ENCODE measurements at regions not wholly inside any gene's neighbourhood (a gene's known extent, or its start where the extent isn't known, plus 50 kb on each side); places are given as distances from the start of the nearest gene placed in this dataset.

DNA sequence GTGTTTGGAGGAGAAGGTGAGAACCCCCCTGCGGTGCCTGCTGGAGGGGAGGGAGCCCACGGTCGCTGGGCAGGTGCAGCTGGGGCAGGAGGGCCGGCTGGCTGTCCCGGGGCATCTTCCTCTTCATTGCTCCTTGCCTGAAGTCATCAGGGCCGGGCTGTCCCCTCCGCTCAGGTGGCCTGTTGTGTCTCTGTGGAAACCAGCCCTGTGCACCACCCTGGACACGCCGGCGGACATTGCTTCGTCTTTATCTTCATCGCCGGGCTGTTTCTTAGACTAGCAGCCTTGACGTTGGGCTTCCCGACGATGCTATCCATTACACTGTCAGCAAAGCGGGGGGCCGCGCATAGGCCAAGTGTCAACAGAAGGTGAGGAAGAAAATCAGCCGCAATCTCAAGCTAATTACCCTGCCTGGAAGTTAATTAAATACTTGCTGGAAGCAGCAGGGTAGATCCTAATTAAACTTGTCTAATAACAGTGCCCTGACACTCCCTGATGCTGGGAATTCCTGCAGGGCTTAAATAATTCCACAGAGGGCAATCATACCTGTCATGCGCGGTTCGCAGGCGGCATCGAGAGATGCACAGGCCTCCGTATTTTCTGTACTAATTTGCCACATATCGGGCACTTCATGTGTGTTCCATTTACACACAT, 111.4 kb upstream of the SOX1 start:
- Mint-ChIP-seq H3K36me3 (no peaks in the 10 kb centered on the region), H3K4me3 (no peak overlapping the region), H3K27me3 (no peaks in the 10 kb centered on the region), H3K9me3 (peaks cover 0 to 7% (median 1%) of the 10 kb centered on the region in 7 donors), H3K27ac (no peak overlapping the region), H3K4me1 (no peaks in the 10 kb centered on the region)
- DNase-seq, result no peak
- H3K4me3 ChIP-seq (ENCODE audit: low read depth, low read length), result no peak overlapping the region
- no peaks in the 10 kb centered on the region for H3K27me3 ChIP-seq (ENCODE audit: control insufficient read depth, insufficient read depth, low read length)
- no peaks in the 10 kb centered on the region for H3K36me3 ChIP-seq (ENCODE audit: control insufficient read depth, insufficient read depth, low read length)
- no peak for ATAC-seq (ENCODE audit: low read depth in 2 of 2)
- H3K9me3 ChIP-seq (ENCODE audit: control insufficient read depth in 2 of 2, low read length in 2 of 2), result no peaks in the 10 kb centered on the region
- no peak overlapping the region for H3K27ac ChIP-seq (ENCODE audit: insufficient read depth, low read length, poor library complexity, severe bottlenecking)
- H3K4me1 ChIP-seq (ENCODE audit: control insufficient read depth, insufficient read depth, low read length, poor library complexity, severe bottlenecking), result no peaks in the 10 kb centered on the region

DNA sequence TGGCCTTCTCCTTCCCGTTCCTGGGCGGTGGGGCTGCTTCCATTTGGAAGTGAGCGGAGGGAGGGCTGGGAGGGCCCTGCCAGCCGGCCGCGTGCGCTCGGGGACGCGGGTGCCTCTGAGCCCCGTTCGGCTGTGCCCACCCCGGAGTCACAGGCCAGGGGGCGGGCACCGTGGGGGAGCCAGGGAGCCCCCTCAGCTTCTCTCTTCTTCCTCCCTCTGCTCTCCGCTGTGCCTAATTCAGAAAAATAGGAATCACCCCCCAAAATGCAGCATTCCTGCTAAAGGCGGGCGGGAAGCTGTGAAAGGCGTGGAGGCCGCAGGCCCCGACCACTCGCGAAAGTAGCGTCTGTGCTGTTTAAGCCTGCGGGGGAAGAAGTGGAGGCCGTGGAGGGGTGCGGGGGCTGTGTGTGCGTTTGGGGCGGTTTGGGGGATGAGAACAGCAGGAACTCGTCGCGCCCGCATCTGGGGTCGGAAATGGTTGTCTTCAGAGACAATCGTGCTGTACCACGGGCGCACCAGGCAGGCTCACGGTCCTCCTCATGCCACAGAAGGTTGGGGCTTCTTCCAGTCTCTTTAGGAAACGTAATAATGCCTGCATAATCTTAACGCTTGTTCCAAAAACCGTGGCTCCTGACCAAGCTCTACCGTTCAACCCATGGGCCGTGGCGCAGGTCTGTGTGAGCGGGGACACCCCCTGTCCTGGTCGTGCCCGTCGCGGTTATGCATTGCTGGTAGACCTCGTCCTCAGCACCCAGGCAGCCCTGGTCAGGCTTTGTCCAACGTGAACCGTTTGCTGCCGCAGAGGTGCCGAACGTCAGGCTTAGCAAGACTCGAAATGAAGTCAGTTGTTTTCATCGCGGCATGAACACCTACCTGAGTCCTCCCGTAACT, 110.4 kb upstream of the SOX1 start:
- no peaks in the 10 kb centered on the region for H3K27me3 Mint-ChIP-seq
- no peaks in the 10 kb centered on the region for H3K4me1 Mint-ChIP-seq
- H3K27ac ChIP-seq (ENCODE audit: insufficient read depth, low read length, poor library complexity, severe bottlenecking), result no peak overlapping the region
- no peak overlapping the region for H3K4me3 ChIP-seq (ENCODE audit: low read depth, low read length)
- DNase-seq, result no peak
- H3K27ac Mint-ChIP-seq, result no peak overlapping the region
- no peaks in the 10 kb centered on the region for H3K27me3 ChIP-seq (ENCODE audit: control insufficient read depth, insufficient read depth, low read length)
- H3K36me3 Mint-ChIP-seq, result no peaks in the 10 kb centered on the region
- no peak for ATAC-seq (ENCODE audit: low read depth in 2 of 2)
- H3K36me3 ChIP-seq (ENCODE audit: control insufficient read depth, insufficient read depth, low read length), result no peaks in the 10 kb centered on the region
- H3K4me3 Mint-ChIP-seq, result no peak overlapping the region
- H3K9me3 Mint-ChIP-seq, result peaks cover 0 to 4% (median 0%) of the 10 kb centered on the region in 7 donors
- no peaks in the 10 kb centered on the region for H3K4me1 ChIP-seq (ENCODE audit: control insufficient read depth, insufficient read depth, low read length, poor library complexity, severe bottlenecking)
- no peaks in the 10 kb centered on the region for H3K9me3 ChIP-seq (ENCODE audit: control insufficient read depth in 2 of 2, low read length in 2 of 2)

DNA sequence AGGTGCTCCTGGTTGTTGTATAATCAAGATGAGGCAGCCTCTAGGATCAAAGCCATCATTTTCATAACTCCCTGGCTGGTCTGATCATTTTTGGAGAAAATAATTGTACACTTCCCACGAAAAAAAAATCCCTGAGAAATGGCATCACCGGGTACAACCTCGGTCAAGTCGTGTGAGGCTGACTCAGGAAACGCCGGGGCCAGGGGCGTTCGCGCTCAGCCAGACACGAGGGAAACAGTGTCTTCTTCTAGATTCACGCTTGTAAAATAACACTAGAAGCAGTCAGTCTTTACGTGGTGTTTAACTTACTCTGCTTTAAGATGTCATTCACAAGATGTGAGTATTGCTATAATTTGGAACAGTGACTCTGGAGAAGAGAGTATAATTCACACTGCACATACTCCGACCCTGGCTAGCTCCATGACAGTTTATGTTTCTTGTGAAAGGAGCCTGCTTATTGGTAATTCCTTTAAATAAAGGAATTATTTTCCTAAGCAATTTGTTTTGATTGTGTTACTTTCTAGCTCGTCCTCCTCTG, 109.0 kb upstream of the SOX1 start:
- H3K27me3 ChIP-seq (ENCODE audit: control insufficient read depth, insufficient read depth, low read length), result no peaks in the 10 kb centered on the region
- DNase-seq (no peak), ATAC-seq (ENCODE audit: low read depth in 2 of 2) (no peak)
- H3K4me1 ChIP-seq (ENCODE audit: control insufficient read depth, insufficient read depth, low read length, poor library complexity, severe bottlenecking), result no peaks in the 10 kb centered on the region
- Mint-ChIP-seq H3K4me3 (no peak overlapping the region), H3K36me3 (no peaks in the 10 kb centered on the region), H3K27ac (no peak overlapping the region), H3K4me1 (no peaks in the 10 kb centered on the region), H3K9me3 (peaks cover 0 to 4% (median 0%) of the 10 kb centered on the region in 7 donors), H3K27me3 (no peaks in the 10 kb centered on the region)
- no peaks in the 10 kb centered on the region for H3K36me3 ChIP-seq (ENCODE audit: control insufficient read depth, insufficient read depth, low read length)
- H3K4me3 ChIP-seq (ENCODE audit: low read depth, low read length), result no peak overlapping the region
- H3K27ac ChIP-seq (ENCODE audit: insufficient read depth, low read length, poor library complexity, severe bottlenecking), result no peak overlapping the region
- H3K9me3 ChIP-seq (ENCODE audit: control insufficient read depth in 2 of 2, low read length in 2 of 2), result no peaks in the 10 kb centered on the region

DNA sequence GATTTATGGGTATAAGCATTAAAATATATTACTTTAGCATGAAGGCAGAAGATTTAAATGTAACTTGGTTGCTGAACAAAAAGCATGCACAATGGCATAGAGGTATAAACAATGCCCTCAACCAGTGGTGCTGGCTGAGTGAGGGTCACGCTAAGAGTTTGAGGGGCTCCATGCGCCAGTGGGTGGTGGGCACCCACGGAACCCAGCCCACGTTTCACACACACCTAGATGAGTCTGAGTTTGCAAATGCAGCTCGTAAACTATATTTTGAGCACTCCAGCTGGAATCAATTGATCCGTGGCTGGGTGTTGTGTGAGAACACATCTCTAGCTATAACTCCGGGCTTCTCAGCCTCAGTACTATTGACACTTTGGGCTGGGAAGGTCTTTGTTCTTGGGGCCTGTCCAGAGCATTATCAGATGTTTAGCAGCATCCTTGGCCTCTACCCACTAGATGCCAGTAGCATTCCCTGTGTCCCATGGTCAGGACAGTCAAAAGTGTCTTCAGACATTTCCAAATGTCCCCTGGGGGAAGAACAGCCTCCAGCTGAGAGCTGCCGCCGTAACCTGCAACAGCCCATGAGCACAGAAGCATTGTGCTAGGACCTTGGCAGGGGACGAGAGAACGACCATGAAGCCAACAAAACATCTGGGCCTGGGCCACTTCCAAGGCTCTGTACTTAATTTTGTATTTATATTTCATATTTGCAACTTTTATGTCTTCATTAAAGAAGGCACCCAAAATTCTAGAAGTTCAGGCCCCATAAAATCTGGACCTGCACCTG, 108.1 kb upstream of the SOX1 start:
- Histone ChIP-seq H3K4me3 (ENCODE audit: low read depth, low read length) (no peak overlapping the region), H3K4me1 (ENCODE audit: control insufficient read depth, insufficient read depth, low read length, poor library complexity, severe bottlenecking) (no peaks in the 10 kb centered on the region), H3K36me3 (ENCODE audit: control insufficient read depth, insufficient read depth, low read length) (no peaks in the 10 kb centered on the region), H3K9me3 (ENCODE audit: control insufficient read depth in 2 of 2, low read length in 2 of 2) (no peaks in the 10 kb centered on the region), H3K27ac (ENCODE audit: insufficient read depth, low read length, poor library complexity, severe bottlenecking) (no peak overlapping the region), H3K27me3 (ENCODE audit: control insufficient read depth, insufficient read depth, low read length) (no peaks in the 10 kb centered on the region)
- H3K36me3 Mint-ChIP-seq, result no peaks in the 10 kb centered on the region
- no peak for DNase-seq
- no peak overlapping the region for H3K27ac Mint-ChIP-seq
- ATAC-seq (ENCODE audit: low read depth in 2 of 2), result no peak
- no peak overlapping the region for H3K4me3 Mint-ChIP-seq
- H3K4me1 Mint-ChIP-seq, result no peaks in the 10 kb centered on the region
- no peaks in the 10 kb centered on the region for H3K27me3 Mint-ChIP-seq
- peaks cover 0 to 4% (median 0%) of the 10 kb centered on the region in 7 donors for H3K9me3 Mint-ChIP-seq

DNA sequence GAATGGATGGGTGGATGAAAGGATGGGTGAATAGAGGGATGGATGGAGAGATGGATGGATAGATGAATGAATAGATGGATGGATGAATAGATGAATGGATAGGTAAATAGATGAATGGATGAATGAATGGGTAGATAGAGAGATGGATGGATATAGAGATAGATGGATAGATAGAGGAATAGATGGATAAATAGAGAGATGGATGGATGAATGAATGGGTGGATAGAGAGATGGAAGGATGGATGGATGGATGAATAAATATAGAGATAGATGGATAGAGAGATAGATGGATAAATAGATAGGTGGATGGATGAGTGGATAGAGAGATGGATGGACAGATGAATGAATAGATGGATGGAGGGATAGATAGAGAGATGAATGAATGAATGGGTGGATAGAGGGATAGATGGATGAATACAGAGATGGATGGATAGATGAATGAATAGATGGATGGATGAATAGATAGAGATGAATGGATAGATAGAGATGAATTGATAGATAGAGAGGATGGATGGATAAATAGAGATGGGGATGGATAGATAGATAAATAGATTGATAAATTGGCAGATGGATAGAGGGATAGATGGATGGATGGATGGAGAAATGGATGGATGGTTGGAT, 106.7 kb upstream of the SOX1 start:
- no peaks in the 10 kb centered on the region for H3K4me1 ChIP-seq (ENCODE audit: control insufficient read depth, insufficient read depth, low read length, poor library complexity, severe bottlenecking)
- H3K27me3 Mint-ChIP-seq, result no peaks in the 10 kb centered on the region
- H3K36me3 Mint-ChIP-seq, result no peaks in the 10 kb centered on the region
- H3K9me3 ChIP-seq (ENCODE audit: control insufficient read depth in 2 of 2, low read length in 2 of 2), result no peaks in the 10 kb centered on the region
- H3K36me3 ChIP-seq (ENCODE audit: control insufficient read depth, insufficient read depth, low read length), result no peaks in the 10 kb centered on the region
- ATAC-seq (ENCODE audit: low read depth in 2 of 2), result no peak
- H3K27me3 ChIP-seq (ENCODE audit: control insufficient read depth, insufficient read depth, low read length), result no peaks in the 10 kb centered on the region
- H3K27ac ChIP-seq (ENCODE audit: insufficient read depth, low read length, poor library complexity, severe bottlenecking), result no peak overlapping the region
- no peak overlapping the region for H3K4me3 ChIP-seq (ENCODE audit: low read depth, low read length)
- no peak overlapping the region for H3K27ac Mint-ChIP-seq
- H3K9me3 Mint-ChIP-seq, result no peaks in the 10 kb centered on the region
- DNase-seq, result no peak
- H3K4me1 Mint-ChIP-seq, result no peaks in the 10 kb centered on the region
- no peak overlapping the region for H3K4me3 Mint-ChIP-seq

DNA sequence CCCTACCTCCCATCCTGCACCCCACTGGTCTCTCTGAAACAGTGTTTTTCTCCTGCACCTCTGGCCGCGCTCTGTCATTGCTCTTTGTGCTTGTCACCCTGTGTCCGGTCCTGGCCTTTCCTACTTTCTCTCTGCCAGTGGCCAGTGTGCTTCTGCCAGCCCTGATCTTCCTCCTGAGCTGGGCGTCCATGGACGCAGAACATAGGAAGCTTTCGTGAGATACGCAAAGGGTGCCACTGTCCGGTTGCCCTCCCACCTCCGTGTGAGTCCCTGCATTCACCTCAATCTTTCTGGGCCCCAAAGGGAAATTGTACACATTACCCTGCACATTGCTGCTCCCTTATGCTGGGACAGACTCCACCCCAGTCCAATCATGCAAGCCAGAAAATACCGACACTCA, 105.7 kb upstream of the SOX1 start:
- no peak overlapping the region for H3K27ac Mint-ChIP-seq
- peaks cover 4% of the 10 kb centered on the region for H3K27me3 Mint-ChIP-seq
- Histone ChIP-seq H3K4me3 (ENCODE audit: low read depth, low read length) (no peak overlapping the region), H3K27ac (ENCODE audit: insufficient read depth, low read length, poor library complexity, severe bottlenecking) (no peak overlapping the region), H3K4me1 (ENCODE audit: control insufficient read depth, insufficient read depth, low read length, poor library complexity, severe bottlenecking) (no peaks in the 10 kb centered on the region), H3K9me3 (ENCODE audit: control insufficient read depth in 2 of 2, low read length in 2 of 2) (no peaks in the 10 kb centered on the region), H3K36me3 (ENCODE audit: control insufficient read depth, insufficient read depth, low read length) (no peaks in the 10 kb centered on the region), H3K27me3 (ENCODE audit: control insufficient read depth, insufficient read depth, low read length) (no peaks in the 10 kb centered on the region)
- H3K36me3 Mint-ChIP-seq, result no peaks in the 10 kb centered on the region
- ATAC-seq (ENCODE audit: low read depth in 2 of 2) (no peak), DNase-seq (no peak)
- H3K9me3 Mint-ChIP-seq, result no peaks in the 10 kb centered on the region
- no peaks in the 10 kb centered on the region for H3K4me1 Mint-ChIP-seq
- H3K4me3 Mint-ChIP-seq, result no peak overlapping the region

DNA sequence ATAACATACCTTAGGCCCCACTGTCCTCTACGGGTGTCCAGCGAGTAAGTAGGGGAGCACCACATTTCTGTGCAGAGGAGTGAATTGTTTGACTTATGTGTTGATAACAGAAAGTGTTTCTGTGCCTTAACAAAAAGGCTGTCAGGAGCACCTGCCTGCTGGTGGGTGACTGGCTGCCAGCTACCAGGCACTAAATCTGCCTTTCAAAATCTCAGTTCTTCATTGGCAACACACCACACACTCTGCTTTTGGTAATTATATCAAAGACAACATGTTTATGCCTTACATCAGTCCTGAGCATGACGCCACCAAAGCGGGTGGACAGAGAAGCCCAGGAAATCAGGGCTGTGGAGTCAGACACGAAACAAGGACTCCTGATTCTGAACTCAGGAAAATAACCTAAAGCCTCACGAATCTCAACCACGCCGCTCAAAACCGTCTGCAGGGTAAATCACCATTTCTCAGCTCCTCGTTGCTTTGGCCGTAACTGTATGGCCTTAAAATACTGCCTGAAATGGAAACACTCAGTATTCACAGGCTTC, 105.2 kb upstream of the SOX1 start:
- Mint-ChIP-seq H3K36me3 (no peaks in the 10 kb centered on the region), H3K27ac (no peak overlapping the region), H3K4me3 (no peak overlapping the region), H3K9me3 (no peaks in the 10 kb centered on the region), H3K27me3 (peaks cover 4% of the 10 kb centered on the region), H3K4me1 (no peaks in the 10 kb centered on the region)
- no peak overlapping the region for H3K4me3 ChIP-seq (ENCODE audit: low read depth, low read length)
- no peaks in the 10 kb centered on the region for H3K36me3 ChIP-seq (ENCODE audit: control insufficient read depth, insufficient read depth, low read length)
- DNase-seq (no peak), ATAC-seq (ENCODE audit: low read depth in 2 of 2) (no peak)
- no peaks in the 10 kb centered on the region for H3K4me1 ChIP-seq (ENCODE audit: control insufficient read depth, insufficient read depth, low read length, poor library complexity, severe bottlenecking)
- no peak overlapping the region for H3K27ac ChIP-seq (ENCODE audit: insufficient read depth, low read length, poor library complexity, severe bottlenecking)
- H3K27me3 ChIP-seq (ENCODE audit: control insufficient read depth, insufficient read depth, low read length), result no peaks in the 10 kb centered on the region
- no peaks in the 10 kb centered on the region for H3K9me3 ChIP-seq (ENCODE audit: control insufficient read depth in 2 of 2, low read length in 2 of 2)
